ENCODE measurements at regions not wholly inside any gene's neighbourhood (a gene's known extent, or its start where the extent isn't known, plus 50 kb on each side); places are given as distances from the start of the nearest gene placed in this dataset.

- no peak overlapping the region for H3K27ac ChIP-seq
- TF ChIP-seq ZFX (IDR thresholded peaks at IDR 0.05; ENCODE audit: borderline replicate concordance) (no peak), CTCF (IDR thresholded peaks at IDR 0.05) (no peak)
Measured at GRCh38 chr16:47940466-47940865, 215.3 kb downstream of the ABCC12 start.

GRCh38 chr16:47939680-47940079, 216.1 kb downstream of the ABCC12 start:
- TF ChIP-seq ZFX (IDR thresholded peaks at IDR 0.05; ENCODE audit: borderline replicate concordance) (no peak), CTCF (IDR thresholded peaks at IDR 0.05) (no peak)

GRCh38 chr16:47938272-47938671, 217.5 kb downstream of the ABCC12 start:
- TF ChIP-seq ZFX (IDR thresholded peaks at IDR 0.05; ENCODE audit: borderline replicate concordance): no peak
- no peak for TF ChIP-seq CTCF (IDR thresholded peaks at IDR 0.05)
- no peak overlapping the region for H3K27ac ChIP-seq

More at GRCh38 chr16:47939680-47940079, 216.1 kb downstream of the ABCC12 start:
- H3K27ac ChIP-seq: no peak overlapping the region

GRCh38 chr16:47928008-47928407, 227.8 kb downstream of the ABCC12 start:
- H3K27ac ChIP-seq: no peak overlapping the region
- TF ChIP-seq ZFX (IDR thresholded peaks at IDR 0.05; ENCODE audit: borderline replicate concordance) (no peak), CTCF (IDR thresholded peaks at IDR 0.05) (peak; percentile 41)

GRCh38 chr16:47927330-47927729, 228.5 kb downstream of the ABCC12 start:
- no peak for TF ChIP-seq CTCF (IDR thresholded peaks at IDR 0.05)
- H3K27ac ChIP-seq: no peak overlapping the region

- TF ChIP-seq CTCF (IDR thresholded peaks at IDR 0.05) (no peak), ZFX (IDR thresholded peaks at IDR 0.05; ENCODE audit: borderline replicate concordance) (no peak)
Measured at GRCh38 chr16:47925811-47926460, 229.9 kb downstream of the ABCC12 start.

DNA sequence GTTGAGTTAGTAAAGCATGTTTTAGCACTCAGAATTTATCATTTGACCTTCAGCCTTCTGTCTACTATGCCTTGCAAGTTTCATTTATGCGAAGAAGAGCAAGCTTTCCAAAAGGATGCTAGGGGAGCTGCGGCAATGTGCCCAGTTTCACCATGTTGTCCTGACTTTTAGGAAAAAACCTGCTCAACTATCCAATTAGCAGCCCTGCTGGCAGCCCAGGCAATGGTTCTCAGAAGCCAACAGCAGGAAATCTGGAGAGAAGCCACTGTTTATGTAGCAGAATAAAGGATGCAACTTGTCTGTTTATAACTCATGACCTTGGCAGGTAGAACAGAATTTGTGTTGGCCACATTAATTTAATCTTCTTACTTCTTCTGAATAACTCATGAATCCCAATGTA, 230.8 kb downstream of the ABCC12 start:
- no peak for TF ChIP-seq CTCF (IDR thresholded peaks at IDR 0.05)
- TF ChIP-seq ZFX (IDR thresholded peaks at IDR 0.05; ENCODE audit: borderline replicate concordance): no peak
- H3K27ac ChIP-seq: no peak overlapping the region

More at GRCh38 chr16:47925811-47926460, 229.9 kb downstream of the ABCC12 start:
- H3K27ac ChIP-seq: no peak overlapping the region

Data from 22Rv1 (cell line).